ENCODE measurements at regions not wholly inside any gene's neighbourhood (a gene's known extent, or its start where the extent isn't known, plus 50 kb on each side); places are given as distances from the start of the nearest gene placed in this dataset.

GRCh38 chr12:91567100-91567485 lies 384.5 kb upstream of the DCN start:
- TF ChIP-seq, protein P1, sequence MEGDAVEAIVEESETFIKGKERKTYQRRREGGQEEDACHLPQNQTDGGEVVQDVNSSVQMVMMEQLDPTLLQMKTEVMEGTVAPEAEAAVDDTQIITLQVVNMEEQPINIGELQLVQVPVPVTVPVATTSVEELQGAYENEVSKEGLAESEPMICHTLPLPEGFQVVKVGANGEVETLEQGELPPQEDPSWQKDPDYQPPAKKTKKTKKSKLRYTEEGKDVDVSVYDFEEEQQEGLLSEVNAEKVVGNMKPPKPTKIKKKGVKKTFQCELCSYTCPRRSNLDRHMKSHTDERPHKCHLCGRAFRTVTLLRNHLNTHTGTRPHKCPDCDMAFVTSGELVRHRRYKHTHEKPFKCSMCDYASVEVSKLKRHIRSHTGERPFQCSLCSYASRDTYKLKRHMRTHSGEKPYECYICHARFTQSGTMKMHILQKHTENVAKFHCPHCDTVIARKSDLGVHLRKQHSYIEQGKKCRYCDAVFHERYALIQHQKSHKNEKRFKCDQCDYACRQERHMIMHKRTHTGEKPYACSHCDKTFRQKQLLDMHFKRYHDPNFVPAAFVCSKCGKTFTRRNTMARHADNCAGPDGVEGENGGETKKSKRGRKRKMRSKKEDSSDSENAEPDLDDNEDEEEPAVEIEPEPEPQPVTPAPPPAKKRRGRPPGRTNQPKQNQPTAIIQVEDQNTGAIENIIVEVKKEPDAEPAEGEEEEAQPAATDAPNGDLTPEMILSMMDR (IDR thresholded peaks at IDR 0.05; ENCODE audit: insufficient read depth, low read depth, low read length), result no peak
- DNase-seq (ENCODE audit: low read depth), result no peak
- H3K4me3 ChIP-seq (ENCODE audit: low read depth, low read length), result no peak overlapping the region

GRCh38 chr12:91566328-91567099 lies 383.9 kb upstream of the DCN start:
- H3K4me3 ChIP-seq (ENCODE audit: low read depth, low read length), result no peak overlapping the region
- DNase-seq (ENCODE audit: low read depth), result no peak
- TF ChIP-seq, protein P1 (IDR thresholded peaks at IDR 0.05; ENCODE audit: insufficient read depth, low read depth, low read length), result no peak

- no peak for DNase-seq (ENCODE audit: low read depth)
- TF ChIP-seq, protein P1 (IDR thresholded peaks at IDR 0.05; ENCODE audit: insufficient read depth, low read depth, low read length), result no peak
- no peak overlapping the region for H3K4me3 ChIP-seq (ENCODE audit: low read depth, low read length)
These were observed 383.2 kb upstream of the DCN start for GRCh38 chr12:91565846-91566245.

- TF ChIP-seq, protein P1 (IDR thresholded peaks at IDR 0.05; ENCODE audit: insufficient read depth, low read depth, low read length), result no peak
- H3K4me3 ChIP-seq (ENCODE audit: low read depth, low read length), result no peak overlapping the region
- peak; percentile 25 for DNase-seq (ENCODE audit: low read depth)
These were observed 382.6 kb upstream of the DCN start for GRCh38 chr12:91565246-91565645.

DNA sequence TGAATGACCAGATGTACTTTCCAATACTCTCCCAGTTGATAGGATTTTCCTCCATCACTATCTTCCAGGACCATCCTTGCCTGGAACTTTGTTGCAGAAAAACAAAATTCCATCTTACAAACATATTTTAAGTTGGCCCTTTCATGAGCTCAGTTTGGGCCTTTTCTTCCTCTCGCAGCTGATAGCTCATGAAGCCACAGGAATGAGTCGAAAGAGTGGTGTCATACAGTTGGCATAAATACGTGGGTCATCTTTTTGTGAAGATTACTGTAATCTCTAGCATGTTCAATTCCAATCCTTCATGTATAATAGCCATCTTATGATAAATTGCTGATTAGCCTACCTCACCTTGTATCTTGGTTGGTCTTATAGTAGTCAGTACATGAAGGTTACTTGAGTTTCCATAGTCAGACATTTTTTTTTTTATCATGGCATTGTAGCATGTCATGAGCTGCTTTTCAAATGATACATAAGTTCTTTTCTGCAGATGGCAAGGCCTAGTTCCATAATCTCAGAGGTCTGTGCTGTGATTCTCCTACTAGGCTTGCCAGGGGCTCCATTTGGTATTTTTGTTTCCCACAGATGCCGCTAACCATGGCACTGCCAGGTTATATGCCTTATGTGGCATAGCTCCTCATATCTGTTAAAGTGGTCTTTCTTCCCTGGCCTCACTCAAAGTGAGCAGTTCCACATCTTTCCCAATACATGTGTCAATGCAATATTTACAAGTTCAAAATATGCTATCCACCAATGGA lies 380.6 kb upstream of the DCN start:
- TF ChIP-seq, protein P1 (IDR thresholded peaks at IDR 0.05; ENCODE audit: insufficient read depth, low read depth, low read length), result no peak
- H3K4me3 ChIP-seq (ENCODE audit: low read depth, low read length), result no peak overlapping the region
- no peak for DNase-seq (ENCODE audit: low read depth)

DNA sequence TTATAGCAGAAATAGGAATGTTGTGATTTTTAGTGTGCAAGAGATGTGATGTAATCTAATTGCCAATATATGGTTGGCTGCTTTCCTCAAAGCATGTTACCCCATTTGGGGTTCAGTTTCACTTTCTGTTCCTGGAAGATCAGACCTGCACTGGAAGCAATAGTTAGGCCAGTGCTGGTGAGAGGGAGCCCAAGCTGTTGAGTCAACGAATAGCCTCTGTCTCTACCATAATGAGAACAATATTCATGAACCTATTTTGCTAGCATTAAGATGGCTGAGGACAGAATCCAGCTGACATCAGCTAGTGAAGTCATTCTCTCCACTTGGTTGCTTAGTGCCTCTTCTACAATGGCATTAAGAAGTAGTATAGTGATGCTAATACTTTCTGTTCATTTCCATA lies 379.9 kb upstream of the DCN start:
- no peak overlapping the region for H3K4me3 ChIP-seq (ENCODE audit: low read depth, low read length)
- TF ChIP-seq, protein P1 (IDR thresholded peaks at IDR 0.05; ENCODE audit: insufficient read depth, low read depth, low read length), result no peak
- DNase-seq (ENCODE audit: low read depth), result peak; percentile 20

Data from fibroblast of villous mesenchyme (primary cell).